ENCODE measurements at regions not wholly inside any gene's neighbourhood (a gene's known extent, or its start where the extent isn't known, plus 50 kb on each side); places are given as distances from the start of the nearest gene placed in this dataset.

- H3K27me3 ChIP-seq, result no peaks in the 10 kb centered on the region
- intact Hi-C loops (cut with DNase I), result no loop called here
- no peak overlapping the region for H3K4me3 ChIP-seq
- no peaks in the 10 kb centered on the region for H3K4me1 ChIP-seq
- TF ChIP-seq POLR2AphosphoS5 (IDR thresholded peaks at IDR 0.05; ENCODE audit: insufficient read depth in 1 of 2, low read depth in 1 of 2) (no peak), CTCF (IDR thresholded peaks at IDR 0.05) (no peak), POLR2A (IDR thresholded peaks at IDR 0.05) (no peak)
- no peak overlapping the region for H3K27ac ChIP-seq
- no peaks in the 10 kb centered on the region for H3K36me3 ChIP-seq
- DNase-seq (ENCODE audit: extremely low spot score in 2 of 2), result no peak
- H3K9me3 ChIP-seq, result no peaks in the 10 kb centered on the region
Measured at GRCh38 chr17:70916469-70916868, 747.1 kb downstream of the KCNJ2 start.

DNA sequence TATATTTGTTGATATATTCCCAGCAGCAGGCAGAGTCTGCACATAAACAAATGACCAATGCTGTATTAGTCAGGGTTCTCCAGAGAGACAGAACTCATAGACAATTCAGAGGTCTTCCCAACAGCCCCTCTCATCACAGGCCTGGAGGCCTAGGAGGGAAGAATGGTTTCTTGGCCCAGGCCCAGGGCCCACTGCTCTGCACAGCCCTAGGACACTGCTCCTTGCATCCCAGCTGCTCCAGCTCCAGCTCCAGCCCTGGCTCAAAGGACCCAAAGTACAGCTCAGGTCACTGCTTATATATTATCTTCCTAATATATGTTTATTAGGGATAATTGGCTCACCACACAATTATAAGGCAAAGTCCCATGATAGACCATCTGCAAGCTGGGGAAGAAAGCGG is 749.9 kb downstream of the KCNJ2 start:
- Histone ChIP-seq H3K4me3 (no peak overlapping the region), H3K36me3 (no peaks in the 10 kb centered on the region), H3K27ac (no peak overlapping the region), H3K9me3 (no peaks in the 10 kb centered on the region), H3K27me3 (no peaks in the 10 kb centered on the region), H3K4me1 (no peaks in the 10 kb centered on the region)
- intact Hi-C loops (cut with DNase I), result no loop called here
- DNase-seq (ENCODE audit: extremely low spot score in 2 of 2), result no peak
- TF ChIP-seq POLR2AphosphoS5 (IDR thresholded peaks at IDR 0.05; ENCODE audit: insufficient read depth in 1 of 2, low read depth in 1 of 2) (no peak), POLR2A (IDR thresholded peaks at IDR 0.05) (no peak), CTCF (IDR thresholded peaks at IDR 0.05) (no peak)

GRCh38 chr17:70920416-70920815 is 751.1 kb downstream of the KCNJ2 start:
- TF ChIP-seq CTCF (IDR thresholded peaks at IDR 0.05) (no peak), POLR2AphosphoS5 (IDR thresholded peaks at IDR 0.05; ENCODE audit: insufficient read depth in 1 of 2, low read depth in 1 of 2) (no peak), POLR2A (IDR thresholded peaks at IDR 0.05) (no peak)
- no peak overlapping the region for H3K27ac ChIP-seq
- intact Hi-C loops (cut with DNase I), result no loop called here
- no peaks in the 10 kb centered on the region for H3K4me1 ChIP-seq
- no peak for DNase-seq (ENCODE audit: extremely low spot score in 2 of 2)
- no peaks in the 10 kb centered on the region for H3K27me3 ChIP-seq
- no peaks in the 10 kb centered on the region for H3K9me3 ChIP-seq
- no peak overlapping the region for H3K4me3 ChIP-seq
- H3K36me3 ChIP-seq, result no peaks in the 10 kb centered on the region

DNA sequence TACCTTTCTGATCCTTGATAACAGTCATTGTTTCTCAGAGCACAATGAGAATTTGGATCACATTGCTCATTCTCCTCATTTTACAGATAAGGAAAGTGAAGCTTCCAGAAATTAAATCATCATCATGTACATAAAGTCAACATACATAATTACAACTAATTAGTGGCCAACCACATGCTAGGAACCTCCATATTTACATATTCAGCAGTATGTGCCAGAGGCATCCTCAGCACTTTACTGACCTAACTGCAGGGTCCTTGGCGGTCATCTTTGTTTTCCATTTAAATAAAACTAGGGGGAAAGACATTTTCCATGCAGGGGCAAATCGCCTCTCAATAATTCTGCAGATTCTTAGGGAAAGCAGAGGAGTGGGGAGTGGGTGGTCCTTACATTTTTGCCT is 752.9 kb downstream of the KCNJ2 start:
- Histone ChIP-seq H3K36me3 (no peaks in the 10 kb centered on the region), H3K9me3 (no peaks in the 10 kb centered on the region), H3K4me3 (no peak overlapping the region), H3K27me3 (no peaks in the 10 kb centered on the region), H3K27ac (no peak overlapping the region), H3K4me1 (no peaks in the 10 kb centered on the region)
- no peak for DNase-seq (ENCODE audit: extremely low spot score in 2 of 2)
- TF ChIP-seq POLR2AphosphoS5 (IDR thresholded peaks at IDR 0.05; ENCODE audit: insufficient read depth in 1 of 2, low read depth in 1 of 2), result no peak
- no peak for TF ChIP-seq POLR2A (IDR thresholded peaks at IDR 0.05)
- TF ChIP-seq CTCF (IDR thresholded peaks at IDR 0.05), result no peak
- intact Hi-C loops (cut with DNase I), result no loop called here

DNA sequence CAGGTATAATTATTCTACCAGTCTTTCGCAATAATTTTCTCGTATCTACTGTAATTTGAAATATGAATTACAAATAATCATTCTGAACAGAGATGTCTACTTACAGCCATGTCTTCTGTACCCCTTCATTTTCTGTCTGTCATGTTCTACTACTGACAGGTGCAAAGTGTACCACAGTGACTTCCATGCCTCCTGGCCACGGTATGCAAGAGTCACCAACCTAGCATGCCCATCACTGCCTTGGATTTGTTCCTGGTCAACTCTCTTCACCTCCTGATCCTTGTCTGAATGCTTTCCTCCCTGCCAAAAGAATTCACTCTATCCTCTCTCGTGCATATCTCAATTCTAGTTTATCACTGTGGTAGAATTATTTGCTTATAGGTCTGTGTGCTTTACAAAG is 755.4 kb downstream of the KCNJ2 start:
- Histone ChIP-seq H3K4me3 (no peak overlapping the region), H3K9me3 (no peaks in the 10 kb centered on the region), H3K27me3 (no peaks in the 10 kb centered on the region), H3K36me3 (no peaks in the 10 kb centered on the region), H3K4me1 (no peaks in the 10 kb centered on the region), H3K27ac (no peak overlapping the region)
- TF ChIP-seq CTCF (IDR thresholded peaks at IDR 0.05), result no peak
- TF ChIP-seq POLR2A (IDR thresholded peaks at IDR 0.05), result no peak
- no peak for TF ChIP-seq POLR2AphosphoS5 (IDR thresholded peaks at IDR 0.05; ENCODE audit: insufficient read depth in 1 of 2, low read depth in 1 of 2)
- no peak for DNase-seq (ENCODE audit: extremely low spot score in 2 of 2)
- intact Hi-C loops (cut with DNase I), result no loop called here

Data from vagina (tissue), 2 donors.